OCI-LY1 (cell line): ENCODE measurements at regions not wholly inside any gene's neighbourhood (a gene's known extent, or its start where the extent isn't known, plus 50 kb on each side); places are given as distances from the start of the nearest gene placed in this dataset.

Experiments used
- CTCF ChIP-seq: fragments of 200-600 bp; sonication (generic), shearing (Covaris generic); IDR thresholded peaks from 2 replicates; pipeline ENCODE4 v1.5.1; 2017; ENCODE audit warnings: mild to moderate bottlenecking, antibody characterized with exemption, low read length, moderate library complexity, mixed read lengths
- EZH2 ChIP-seq: fragments of 200-600 bp; sonication (generic), shearing (Covaris generic); IDR thresholded peaks from 2 replicates; pipeline ENCODE4 v1.8.0; 2017; ENCODE audit warnings: borderline replicate concordance, mixed run types, mild to moderate bottlenecking, antibody characterized with exemption, low read length, moderate library complexity, mixed read lengths

- TF ChIP-seq CTCF, result no peak
- TF ChIP-seq EZH2, result no peak
Measured at GRCh38 chr4:151862766-151863165, 102.0 kb upstream of the GATB start.
